ENCODE measurements at regions not wholly inside any gene's neighbourhood (a gene's known extent, or its start where the extent isn't known, plus 50 kb on each side); places are given as distances from the start of the nearest gene placed in this dataset.
"Not testable (repeated sequence)": the region's sequence is repeated elsewhere in the genome, so short reads cannot be mapped to it uniquely, and the experiment has no call there.

- peak; percentile 46 for DNase-seq
Measured at GRCh38 chr17:51439395-51440229, 179.3 kb downstream of the UTP18 start.

GRCh38 chr17:51441431-51441830 lies 181.1 kb downstream of the UTP18 start:
- no peak for DNase-seq

GRCh38 chr17:51442088-51442865 lies 181.9 kb downstream of the UTP18 start:
- peak; percentile 1 for DNase-seq

- no peak for DNase-seq
Measured at GRCh38 chr17:51443646-51444045, 183.3 kb downstream of the UTP18 start.

- DNase-seq, result no peak
Measured at GRCh38 chr17:51445946-51446345, 185.6 kb downstream of the UTP18 start.

GRCh38 chr17:51454456-51454978 lies 194.2 kb downstream of the UTP18 start:
- no peak for DNase-seq

DNA sequence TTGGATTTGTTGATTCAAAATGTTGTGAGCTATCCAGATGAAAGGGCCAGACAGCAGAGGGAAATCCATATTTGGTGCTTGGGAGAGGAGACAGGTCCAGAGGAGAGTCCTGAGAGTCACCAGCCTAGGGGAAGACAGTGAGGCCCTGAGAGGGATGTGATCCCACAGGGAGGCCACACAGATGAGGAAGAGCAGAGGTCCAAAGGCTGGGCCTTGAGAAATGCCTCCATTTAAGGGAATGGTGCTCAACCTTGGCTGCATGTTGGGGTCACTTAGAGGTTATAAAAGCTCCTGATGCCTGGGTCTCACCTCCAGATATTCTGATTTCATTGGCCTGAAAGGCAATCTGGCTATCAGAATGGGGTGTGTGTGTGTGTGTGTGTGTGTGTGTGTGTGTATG lies 194.9 kb downstream of the UTP18 start:
- DNase-seq, result no peak

DNA sequence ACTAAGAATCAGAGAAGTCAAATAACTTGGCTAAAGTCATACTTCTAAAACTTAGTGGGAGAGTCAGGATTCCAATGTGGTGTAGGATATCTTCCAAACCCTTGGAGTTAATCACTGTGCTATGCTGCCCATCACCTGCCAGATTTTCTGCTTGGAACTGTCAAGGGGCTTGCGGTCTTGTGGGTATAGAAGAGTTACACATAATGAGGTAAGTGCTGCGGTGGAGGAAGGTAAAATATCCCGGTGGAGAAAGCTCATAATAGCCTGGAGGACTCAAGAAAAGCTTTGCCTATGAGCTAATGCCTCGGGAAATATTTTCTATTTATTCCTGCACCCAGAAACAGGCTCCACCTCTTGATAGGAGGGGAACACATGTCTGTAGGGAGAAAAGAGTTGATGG lies 195.6 kb downstream of the UTP18 start:
- no peak for DNase-seq

DNA sequence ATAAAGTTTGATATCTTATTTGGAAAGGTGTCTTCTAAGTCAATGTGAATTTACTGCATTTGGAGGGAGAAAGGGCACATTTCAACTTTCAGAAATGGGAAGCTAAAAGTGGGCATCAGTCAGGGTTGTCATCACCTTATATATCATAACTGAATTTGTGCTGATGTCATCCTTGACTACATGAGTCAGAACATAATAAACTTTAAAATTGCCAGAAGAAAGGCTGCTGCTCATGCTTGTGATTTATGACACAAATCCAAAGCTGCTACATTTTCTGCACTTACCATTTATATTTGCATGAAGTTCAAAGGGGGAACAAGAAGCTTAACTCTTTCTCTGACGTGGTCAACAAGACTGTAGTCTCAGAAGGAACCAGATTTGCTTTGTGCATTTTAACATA lies 196.6 kb downstream of the UTP18 start:
- no peak for DNase-seq

DNA sequence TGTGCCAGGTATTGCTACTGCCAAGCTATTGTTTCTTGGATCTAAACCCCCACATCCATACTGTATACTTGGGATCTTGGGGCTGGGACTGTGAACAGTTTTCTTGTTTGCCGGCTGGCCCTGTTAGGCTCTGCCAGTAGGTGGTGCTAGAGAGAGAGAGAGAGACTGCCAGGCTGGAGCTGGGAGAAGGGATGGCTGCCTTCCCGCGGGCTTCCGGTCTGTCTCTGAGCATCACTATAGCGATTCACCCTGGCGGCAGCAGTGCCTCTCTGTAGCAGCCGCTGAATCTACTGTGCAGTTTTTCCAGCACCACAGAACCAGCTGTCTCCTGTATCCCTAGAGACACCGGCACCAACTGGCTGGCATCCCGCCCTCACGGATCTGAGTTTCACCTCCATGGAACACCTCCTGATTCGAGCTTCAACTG lies 201.2 kb downstream of the UTP18 start:
- DNase-seq, result peak; percentile 80

DNA sequence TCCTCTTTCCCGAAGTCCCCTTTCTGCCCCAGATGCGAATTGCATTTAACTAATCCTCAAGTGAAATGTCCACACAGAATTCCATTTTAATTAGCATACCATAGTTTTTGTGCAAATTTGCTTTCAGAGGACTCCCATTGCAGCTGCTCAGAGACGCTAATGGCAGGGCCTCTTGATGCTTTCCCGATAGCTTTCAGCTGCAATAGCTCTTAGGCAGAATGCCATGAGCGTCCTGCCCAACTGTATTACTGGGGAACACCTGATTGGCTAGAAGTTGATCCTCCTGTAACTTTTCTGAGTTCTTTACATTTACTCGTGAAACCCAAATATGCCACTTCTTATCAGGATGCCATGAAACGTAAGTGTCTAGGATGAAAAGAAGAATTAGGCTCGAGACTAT lies 203.0 kb downstream of the UTP18 start:
- no peak for DNase-seq

- DNase-seq, result no peak
Measured at GRCh38 chr17:51467336-51467735, 207.0 kb downstream of the UTP18 start.

GRCh38 chr17:51472670-51473205 lies 212.4 kb downstream of the UTP18 start:
- no peak for DNase-seq

GRCh38 chr17:51474764-51475163 lies 214.4 kb downstream of the UTP18 start:
- no peak for DNase-seq

DNA sequence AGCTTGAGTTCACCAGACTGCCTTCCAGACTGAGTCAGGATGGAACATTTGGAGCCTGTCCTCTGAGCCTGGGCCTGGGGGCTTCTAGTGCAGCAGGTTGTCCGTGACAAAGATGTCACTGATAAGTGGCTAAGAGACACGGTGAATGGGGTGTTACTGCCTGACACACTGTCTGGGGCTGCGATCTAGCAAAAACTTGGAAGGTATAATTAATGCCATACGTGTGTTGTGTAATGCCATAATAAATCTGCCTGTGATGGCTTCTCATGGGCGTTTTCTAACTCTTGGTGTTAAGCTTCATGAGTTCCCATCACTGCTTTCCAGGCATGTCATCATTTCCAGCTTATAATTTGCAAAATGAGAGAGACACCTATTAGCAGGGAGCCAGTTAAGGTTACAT lies 215.4 kb downstream of the UTP18 start:
- DNase-seq, result no peak

GRCh38 chr17:51479303-51479702 lies 219.0 kb downstream of the UTP18 start:
- no peak for DNase-seq

GRCh38 chr17:51481370-51481769 lies 221.0 kb downstream of the UTP18 start:
- DNase-seq, result no peak

- not testable (repeated sequence) for DNase-seq
Measured at GRCh38 chr17:51482248-51482647, 221.9 kb downstream of the UTP18 start.

DNA sequence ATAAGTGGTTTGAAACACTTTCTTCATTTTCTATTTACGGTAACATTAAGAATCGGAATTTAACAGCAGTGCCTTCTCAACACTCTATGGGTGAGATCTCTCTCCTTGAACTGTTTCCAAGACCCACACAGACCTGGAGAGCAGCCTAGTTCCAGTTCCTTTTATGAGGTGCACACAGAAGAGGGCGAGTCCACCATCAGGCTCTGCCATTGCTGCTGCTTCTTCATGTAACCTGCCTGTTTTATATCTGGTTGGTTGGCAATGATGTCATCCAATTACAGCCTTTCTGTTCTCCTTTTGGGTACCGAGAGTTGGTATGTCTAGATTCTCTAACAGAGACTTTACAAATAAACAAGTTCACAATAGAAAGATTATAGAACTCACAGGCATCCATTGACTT lies 225.7 kb downstream of the UTP18 start:
- DNase-seq, result no peak

DNA sequence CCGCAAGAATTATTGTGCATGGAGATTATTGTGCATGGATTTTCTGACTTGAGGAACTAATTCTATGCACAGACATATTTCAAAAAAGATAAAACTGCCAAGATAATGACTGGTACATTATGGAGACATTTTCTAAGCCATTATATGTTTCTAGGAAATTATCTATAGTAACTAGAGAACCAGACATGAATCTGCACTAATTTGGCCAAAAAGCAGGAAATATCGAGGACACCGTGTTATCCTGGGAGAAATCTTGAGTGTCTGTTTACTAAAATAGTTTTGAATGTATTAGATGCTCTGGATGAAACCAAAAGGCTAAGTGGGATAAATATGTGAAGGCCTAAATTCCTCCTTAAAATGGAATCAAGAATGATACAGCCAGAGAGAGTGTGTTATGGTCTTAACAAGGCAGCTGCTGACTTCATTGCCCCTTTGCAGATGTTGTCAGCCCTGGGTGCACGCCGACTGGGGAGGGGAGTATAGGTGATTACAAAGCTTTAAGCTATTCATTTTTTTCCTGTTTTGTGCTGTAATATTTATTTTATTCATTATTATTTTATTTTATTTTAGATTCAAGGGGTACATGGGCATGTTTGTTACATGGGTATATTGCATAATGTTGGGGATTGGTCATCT lies 226.7 kb downstream of the UTP18 start:
- DNase-seq, result no peak

DNA sequence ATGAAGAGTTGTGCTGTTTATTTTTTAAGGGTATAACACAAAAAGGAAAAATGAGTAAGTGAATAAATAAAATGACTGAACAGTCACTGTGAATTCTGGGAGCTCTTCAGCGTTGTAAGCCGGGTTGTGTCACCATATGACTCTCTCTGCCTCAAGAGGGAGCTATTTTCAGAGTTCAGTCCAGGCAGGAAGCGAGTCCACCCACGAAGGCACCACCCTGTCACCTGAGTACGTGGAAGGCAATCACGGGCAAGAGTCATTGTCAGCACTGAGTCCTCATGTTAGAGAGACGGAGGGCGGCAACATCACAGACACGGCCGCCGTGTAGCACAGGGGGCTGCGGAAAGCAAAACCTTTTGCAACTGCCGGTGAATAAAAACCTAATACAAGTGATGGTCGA lies 227.6 kb downstream of the UTP18 start:
- DNase-seq, result no peak

- DNase-seq, result no peak
Measured at GRCh38 chr17:51491416-51491815, 231.1 kb downstream of the UTP18 start.

GRCh38 chr17:51493206-51493605 lies 232.9 kb downstream of the UTP18 start:
- DNase-seq, result no peak
